Ureter (tissue), 1 donor: ENCODE measurements at regions not wholly inside any gene's neighbourhood (a gene's known extent, or its start where the extent isn't known, plus 50 kb on each side); places are given as distances from the start of the nearest gene placed in this dataset.
"Not testable (repeated sequence)": the region's sequence is repeated elsewhere in the genome, so short reads cannot be mapped to it uniquely, and the experiment has no call there.

ENCODE experiments used
- DNase-seq: peaks from one replicate; pipeline ENCODE4 v3.0.0-alpha.2; 2020; ENCODE audit warnings: low spot score
- donor health status: DM: yes; HTN: yes; CAD: no.

GRCh38 chr1:47491341-47491753 is 53.5 kb downstream of the FOXD2 start:
- no peak for DNase-seq

GRCh38 chr1:47495176-47495713 is 57.4 kb downstream of the FOXD2 start:
- no peak for DNase-seq

- DNase-seq = no peak
These were observed 60.7 kb downstream of the FOXD2 start for GRCh38 chr1:47498551-47498950.

- DNase-seq = no peak
These were observed 63.2 kb downstream of the FOXD2 start for GRCh38 chr1:47501069-47501468.

- no peak for DNase-seq
These were observed 65.0 kb downstream of the FOXD2 start for GRCh38 chr1:47502746-47503370.

GRCh38 chr1:47504840-47505239 is 67.0 kb downstream of the FOXD2 start:
- DNase-seq = not testable (repeated sequence)

GRCh38 chr1:47505267-47505666 is 67.4 kb downstream of the FOXD2 start:
- DNase-seq = no peak

- no peak for DNase-seq
These were observed 68.2 kb downstream of the FOXD2 start for GRCh38 chr1:47506053-47506452.

GRCh38 chr1:47507144-47507543 is 69.3 kb downstream of the FOXD2 start:
- no peak for DNase-seq

- DNase-seq = peak; percentile 50
These were observed 70.2 kb downstream of the FOXD2 start for GRCh38 chr1:47507881-47508701.

- no peak for DNase-seq
These were observed 71.0 kb downstream of the FOXD2 start for GRCh38 chr1:47508702-47509431.

GRCh38 chr1:47510282-47510811 is 72.5 kb downstream of the FOXD2 start:
- no peak for DNase-seq

- DNase-seq = no peak
These were observed 74.0 kb downstream of the FOXD2 start for GRCh38 chr1:47511825-47512224.

GRCh38 chr1:47513393-47513792 is 75.5 kb downstream of the FOXD2 start:
- DNase-seq = no peak

GRCh38 chr1:47514229-47514628 is 76.4 kb downstream of the FOXD2 start:
- DNase-seq = no peak

GRCh38 chr1:47515164-47515789 is 77.4 kb downstream of the FOXD2 start:
- no peak for DNase-seq

- DNase-seq = no peak
These were observed 80.1 kb downstream of the FOXD2 start for GRCh38 chr1:47517946-47518345.

GRCh38 chr1:47519491-47519890 is 81.6 kb downstream of the FOXD2 start:
- no peak for DNase-seq

- DNase-seq = no peak
These were observed 82.1 kb downstream of the FOXD2 start for GRCh38 chr1:47519971-47520370.

- no peak for DNase-seq
These were observed 83.4 kb downstream of the FOXD2 start for GRCh38 chr1:47521034-47521881.
